MCF 10A (cell line): ENCODE measurements at regions not wholly inside any gene's neighbourhood (a gene's known extent, or its start where the extent isn't known, plus 50 kb on each side); places are given as distances from the start of the nearest gene placed in this dataset.

Experiments
- BruUV-seq: library from RNA; stranded (reverse); fragments of 400-500 nt; replicated peaks from 2 replicates; lab custom pipeline; 2021; lab: Mats Ljungman, UMichigan
- CTCF ChIA-PET: fragments of 300-600 bp; sonication (Branson Sonifier 250); formaldehyde crosslinking; extraction: SDS; loops from one replicate; lab custom pipeline; 2021; ENCODE audit warnings: antibody characterized with exemption, inconsistent platforms; lab: Yijun Ruan, JAX
- POLR2A ChIA-PET: fragments of 300-600, 350-650 bp; sonication (Branson Sonifier 250); formaldehyde crosslinking; extraction: SDS; loops from one replicate; lab custom pipeline; 2020; ENCODE audit warnings: antibody characterized with exemption, inconsistent platforms; lab: Yijun Ruan, JAX
- DNase-seq: peaks from one replicate; pipeline ENCODE4 v3.0.0-alpha.2; 2018; ENCODE audit not compliant: unreplicated experiment
- H3K27ac Mint-ChIP-seq: one replicate; pipeline ENCODE4 v1.8.0; 2022; ENCODE audit warnings: mild to moderate bottlenecking, low read depth, mixed read lengths; ENCODE audit not compliant: unreplicated experiment
- H3K27me3 Mint-ChIP-seq: one replicate; pipeline ENCODE4 v1.8.0; 2022; ENCODE audit warnings: mixed read lengths; ENCODE audit not compliant: insufficient read depth, unreplicated experiment
- H3K36me3 Mint-ChIP-seq: one replicate; pipeline ENCODE4 v1.8.0; 2022; ENCODE audit warnings: mild to moderate bottlenecking, moderate library complexity, mixed read lengths; ENCODE audit not compliant: insufficient read depth, unreplicated experiment
- H3K4me1 Mint-ChIP-seq: one replicate; pipeline ENCODE4 v1.8.0; 2022; ENCODE audit warnings: mixed read lengths; ENCODE audit not compliant: insufficient read depth, unreplicated experiment
- H3K4me3 Mint-ChIP-seq: one replicate; pipeline ENCODE4 v1.8.0; 2022; ENCODE audit warnings: mild to moderate bottlenecking, moderate library complexity, mixed read lengths; ENCODE audit not compliant: unreplicated experiment
- H3K9me3 Mint-ChIP-seq: one replicate; pipeline ENCODE4 v1.8.0; 2022; ENCODE audit warnings: mixed read lengths; ENCODE audit not compliant: unreplicated experiment
- CTCF ChIP-seq: fragments of 200-600 bp; IDR thresholded peaks from one replicate; pipeline ENCODE4 v1.8.0; 2022; ENCODE audit warnings: antibody characterized with exemption, mild to moderate bottlenecking; ENCODE audit not compliant: unreplicated experiment
- intact Hi-C: fragments of 100-400 bp; cut with micrococcal nuclease; formaldehyde crosslinking; loops from 2 replicates; pipeline ENCODE4 v1.14.1; 2022

- no peak for DNase-seq
- H3K4me3 Mint-ChIP-seq: no peak overlapping the region
- POLR2A ChIA-PET: no interaction called here
- CTCF ChIA-PET: interaction anchor here (0.6 kb wide), 1 partner anchor 581 kb away, joined by 3 read pairs; no protein-coding TSS in a partner anchor
- no peaks in the 10 kb centered on the region for H3K27me3 Mint-ChIP-seq
- no peak for TF ChIP-seq CTCF
- no peaks in the 10 kb centered on the region for H3K4me1 Mint-ChIP-seq
- no peak overlapping the region for H3K27ac Mint-ChIP-seq
- intact Hi-C loops: loop anchor here (5.0 kb wide), 1 partner anchor 628 kb away; no protein-coding TSS in a partner anchor
- no peaks in the 10 kb centered on the region for H3K36me3 Mint-ChIP-seq
- BruUV-seq: no TSS peak
- H3K9me3 Mint-ChIP-seq: peaks cover 14% of the 10 kb centered on the region
These were observed 590.7 kb downstream of the ADCYAP1 start for GRCh38 chr18:1495387-1495786.

- TF ChIP-seq CTCF: no peak
- ChIA-PET CTCF (interaction anchor here (0.6 to 0.7 kb wide), 2 partner anchors 581 to 602 kb away, joined by 3 read pairs; no protein-coding TSS in a partner anchor), POLR2A (no interaction called here)
- Mint-ChIP-seq H3K4me3 (no peak overlapping the region), H3K27ac (no peak overlapping the region), H3K9me3 (peaks cover 14% of the 10 kb centered on the region), H3K4me1 (no peaks in the 10 kb centered on the region), H3K27me3 (no peaks in the 10 kb centered on the region), H3K36me3 (no peaks in the 10 kb centered on the region)
- intact Hi-C loops: loop anchor here (5.0 kb wide), 1 partner anchor 629 kb away; no protein-coding TSS in a partner anchor
- DNase-seq: no peak
- no TSS peak for BruUV-seq
These were observed 591.4 kb downstream of the ADCYAP1 start for GRCh38 chr18:1496096-1496495.

DNA sequence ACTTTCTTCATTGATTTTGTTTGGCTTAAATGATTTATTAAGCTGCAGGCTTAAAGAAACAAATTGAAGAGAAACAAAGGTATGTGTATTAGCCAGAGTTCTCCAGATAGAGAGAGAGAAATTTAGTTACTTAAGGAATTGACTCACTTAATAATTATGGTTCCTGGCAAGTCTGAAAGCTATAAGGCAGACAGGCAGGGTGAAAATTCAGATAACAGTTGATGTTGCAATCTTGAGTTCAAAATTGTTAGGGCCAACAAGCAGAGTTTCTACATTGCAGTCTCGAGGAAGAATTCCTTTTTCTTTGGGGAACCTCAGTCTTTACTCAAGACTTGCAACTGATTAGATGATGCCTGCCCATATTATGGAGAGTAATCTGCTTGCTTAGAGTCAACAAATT is 593.5 kb downstream of the ADCYAP1 start:
- Mint-ChIP-seq H3K27me3 (no peaks in the 10 kb centered on the region), H3K4me3 (no peak overlapping the region), H3K4me1 (no peaks in the 10 kb centered on the region), H3K9me3 (peaks cover 14% of the 10 kb centered on the region), H3K36me3 (no peaks in the 10 kb centered on the region), H3K27ac (no peak overlapping the region)
- DNase-seq: no peak
- ChIA-PET CTCF (interaction anchor here (1.1 kb wide), 1 partner anchor 16 kb away, joined by 3 read pairs; no protein-coding TSS in a partner anchor), POLR2A (interaction anchor here (0.6 kb wide), 1 partner anchor 24 kb away, joined by 3 read pairs; no protein-coding TSS in a partner anchor)
- BruUV-seq: no TSS peak
- no peak for TF ChIP-seq CTCF
- intact Hi-C loops: loop anchor here (2.0 to 5.0 kb wide), 2 partner anchors 537 to 631 kb away; no protein-coding TSS in a partner anchor

- DNase-seq: no peak
- ChIA-PET POLR2A (no interaction called here), CTCF (interaction anchor here (0.5 to 4.0 kb wide), 7 partner anchors 28 to 1021 kb away, joined by 3 to 23 read pairs (median 3); no protein-coding TSS in a partner anchor)
- H3K36me3 Mint-ChIP-seq: no peaks in the 10 kb centered on the region
- no peaks in the 10 kb centered on the region for H3K4me1 Mint-ChIP-seq
- intact Hi-C loops: loop anchor here (2.0 to 5.0 kb wide), 2 partner anchors 538 to 632 kb away; no protein-coding TSS in a partner anchor
- no peak overlapping the region for H3K27ac Mint-ChIP-seq
- H3K4me3 Mint-ChIP-seq: no peak overlapping the region
- no TSS peak for BruUV-seq
- no peak for TF ChIP-seq CTCF
- peaks cover 14% of the 10 kb centered on the region for H3K9me3 Mint-ChIP-seq
- no peaks in the 10 kb centered on the region for H3K27me3 Mint-ChIP-seq
These were observed 594.6 kb downstream of the ADCYAP1 start for GRCh38 chr18:1499265-1499664.
